ENCODE measurements at regions not wholly inside any gene's neighbourhood (a gene's known extent, or its start where the extent isn't known, plus 50 kb on each side); places are given as distances from the start of the nearest gene placed in this dataset.

DNA sequence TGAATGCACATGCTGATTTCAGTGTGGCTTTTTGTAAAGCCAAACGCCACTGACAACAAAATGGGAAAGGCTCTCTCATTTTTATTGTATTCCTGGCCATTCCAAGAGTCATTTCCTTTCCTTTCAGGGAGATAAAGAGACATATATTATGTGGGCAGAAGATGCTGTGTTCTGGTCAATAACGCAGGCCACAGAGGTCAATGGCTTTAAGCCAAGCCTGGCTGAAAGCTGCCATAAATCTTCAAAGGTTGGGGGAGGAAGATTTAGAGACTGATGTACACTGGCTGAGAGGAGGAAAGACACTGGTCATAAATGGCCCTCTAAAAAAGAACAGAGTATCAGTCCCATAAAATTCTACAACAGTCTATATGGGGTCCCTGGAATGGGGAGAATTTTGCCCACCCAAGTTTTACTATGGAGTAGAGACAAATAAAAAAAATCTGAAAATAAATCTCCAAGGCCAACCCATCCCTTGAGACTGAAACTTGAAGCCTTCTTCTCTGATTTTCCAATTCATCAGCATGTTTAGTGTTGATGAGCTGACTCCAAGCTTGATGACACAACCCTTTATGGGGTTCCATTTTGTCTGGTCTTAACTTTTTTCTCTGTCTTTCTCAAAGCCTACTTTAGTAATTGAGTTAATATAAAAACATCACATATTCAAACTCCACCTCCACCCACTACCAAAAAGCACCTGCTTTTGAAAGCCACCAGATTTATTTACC is 152.1 kb upstream of the SLC24A2 start:
- Mint-ChIP-seq H3K36me3 (ENCODE audit: low read depth) (no peaks in the 10 kb centered on the region), H3K27ac (no peak overlapping the region), H3K9me3 (no peaks in the 10 kb centered on the region), H3K4me3 (no peak overlapping the region), H3K4me1 (ENCODE audit: low read depth) (no peaks in the 10 kb centered on the region), H3K27me3 (peaks cover 16% of the 10 kb centered on the region)
- ChIA-PET POLR2A (no interaction called here), CTCF (no interaction called here)
- no peak overlapping the region for H3K4me3 ChIP-seq (ENCODE audit: low read length)
- no peaks in the 10 kb centered on the region for H3K27me3 ChIP-seq (ENCODE audit: control insufficient read depth in 1 of 2, insufficient read depth in 2 of 2, low read length in 2 of 2)
- no peak overlapping the region for H3K27ac ChIP-seq (ENCODE audit: low read depth in 1 of 2, low read length in 2 of 2)
- H3K9me3 ChIP-seq (ENCODE audit: control insufficient read depth in 1 of 2, insufficient read depth in 1 of 2, low read length in 2 of 2): no peaks in the 10 kb centered on the region
- H3K36me3 ChIP-seq (ENCODE audit: insufficient read depth, low read length): no peaks in the 10 kb centered on the region
- no peak for ATAC-seq (ENCODE audit: poor library complexity)
- TF ChIP-seq, protein P1, sequence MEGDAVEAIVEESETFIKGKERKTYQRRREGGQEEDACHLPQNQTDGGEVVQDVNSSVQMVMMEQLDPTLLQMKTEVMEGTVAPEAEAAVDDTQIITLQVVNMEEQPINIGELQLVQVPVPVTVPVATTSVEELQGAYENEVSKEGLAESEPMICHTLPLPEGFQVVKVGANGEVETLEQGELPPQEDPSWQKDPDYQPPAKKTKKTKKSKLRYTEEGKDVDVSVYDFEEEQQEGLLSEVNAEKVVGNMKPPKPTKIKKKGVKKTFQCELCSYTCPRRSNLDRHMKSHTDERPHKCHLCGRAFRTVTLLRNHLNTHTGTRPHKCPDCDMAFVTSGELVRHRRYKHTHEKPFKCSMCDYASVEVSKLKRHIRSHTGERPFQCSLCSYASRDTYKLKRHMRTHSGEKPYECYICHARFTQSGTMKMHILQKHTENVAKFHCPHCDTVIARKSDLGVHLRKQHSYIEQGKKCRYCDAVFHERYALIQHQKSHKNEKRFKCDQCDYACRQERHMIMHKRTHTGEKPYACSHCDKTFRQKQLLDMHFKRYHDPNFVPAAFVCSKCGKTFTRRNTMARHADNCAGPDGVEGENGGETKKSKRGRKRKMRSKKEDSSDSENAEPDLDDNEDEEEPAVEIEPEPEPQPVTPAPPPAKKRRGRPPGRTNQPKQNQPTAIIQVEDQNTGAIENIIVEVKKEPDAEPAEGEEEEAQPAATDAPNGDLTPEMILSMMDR (IDR thresholded peaks at IDR 0.05): no peak
- no peak for DNase-seq
- H3K4me1 ChIP-seq (ENCODE audit: insufficient read depth, low read length): no peaks in the 10 kb centered on the region
- intact Hi-C loops (cut with DNase I, micrococcal nuclease): no loop called here

DNA sequence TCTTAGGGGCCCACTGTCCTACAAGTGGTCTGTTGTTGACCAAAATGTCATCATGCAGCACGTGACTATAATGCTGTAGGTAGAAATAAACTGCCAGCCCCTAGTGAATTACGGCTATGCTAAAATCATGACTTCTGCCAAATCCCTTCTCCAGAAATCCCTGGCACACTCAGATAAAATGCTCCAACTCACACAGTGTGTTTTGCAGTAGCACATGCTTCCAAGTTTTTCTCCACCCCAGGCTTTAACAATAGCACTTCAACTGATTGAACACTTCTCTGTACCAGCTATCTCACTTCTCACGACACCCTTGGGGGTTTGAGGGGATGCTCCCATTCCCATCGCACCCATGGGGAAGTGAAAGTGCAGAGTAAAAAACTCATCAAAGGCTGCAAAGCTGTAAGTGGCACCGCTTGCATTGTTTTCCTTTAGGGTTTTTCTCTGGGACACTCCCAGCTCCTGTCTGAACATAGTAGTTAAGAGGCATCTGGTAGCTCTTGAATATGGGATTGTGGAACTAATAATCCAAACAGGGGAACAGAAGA is 151.0 kb upstream of the SLC24A2 start:
- H3K4me1 Mint-ChIP-seq (ENCODE audit: low read depth): no peaks in the 10 kb centered on the region
- H3K4me3 Mint-ChIP-seq: no peak overlapping the region
- no peaks in the 10 kb centered on the region for H3K36me3 Mint-ChIP-seq (ENCODE audit: low read depth)
- no peak overlapping the region for H3K27ac Mint-ChIP-seq
- Histone ChIP-seq H3K9me3 (ENCODE audit: control insufficient read depth in 1 of 2, insufficient read depth in 1 of 2, low read length in 2 of 2) (no peaks in the 10 kb centered on the region), H3K27ac (ENCODE audit: low read depth in 1 of 2, low read length in 2 of 2) (no peak overlapping the region), H3K27me3 (ENCODE audit: control insufficient read depth in 1 of 2, insufficient read depth in 2 of 2, low read length in 2 of 2) (no peaks in the 10 kb centered on the region), H3K4me3 (ENCODE audit: low read length) (no peak overlapping the region), H3K36me3 (ENCODE audit: insufficient read depth, low read length) (no peaks in the 10 kb centered on the region), H3K4me1 (ENCODE audit: insufficient read depth, low read length) (no peaks in the 10 kb centered on the region)
- POLR2A ChIA-PET: no interaction called here
- no peaks in the 10 kb centered on the region for H3K9me3 Mint-ChIP-seq
- CTCF ChIA-PET: no interaction called here
- TF ChIP-seq, protein P1 (IDR thresholded peaks at IDR 0.05): no peak
- DNase-seq: no peak
- peaks cover 25% of the 10 kb centered on the region for H3K27me3 Mint-ChIP-seq
- intact Hi-C loops (cut with DNase I, micrococcal nuclease): no loop called here
- no peak for ATAC-seq (ENCODE audit: poor library complexity)

- intact Hi-C loops (cut with DNase I, micrococcal nuclease): no loop called here
- Mint-ChIP-seq H3K4me3 (no peak overlapping the region), H3K27me3 (peaks cover 30% of the 10 kb centered on the region), H3K27ac (no peak overlapping the region), H3K36me3 (ENCODE audit: low read depth) (no peaks in the 10 kb centered on the region), H3K4me1 (ENCODE audit: low read depth) (peaks cover under 1% of the 10 kb centered on the region), H3K9me3 (no peaks in the 10 kb centered on the region)
- TF ChIP-seq, protein P1 (IDR thresholded peaks at IDR 0.05): no peak
- peaks cover 6% of the 10 kb centered on the region for H3K4me1 ChIP-seq (ENCODE audit: insufficient read depth, low read length)
- no peaks in the 10 kb centered on the region for H3K9me3 ChIP-seq (ENCODE audit: control insufficient read depth in 1 of 2, insufficient read depth in 1 of 2, low read length in 2 of 2)
- no peak for DNase-seq
- ChIA-PET CTCF (no interaction called here), POLR2A (no interaction called here)
- no peak overlapping the region for H3K4me3 ChIP-seq (ENCODE audit: low read length)
- H3K36me3 ChIP-seq (ENCODE audit: insufficient read depth, low read length): no peaks in the 10 kb centered on the region
- no peak for ATAC-seq (ENCODE audit: poor library complexity)
- peaks cover 1 to 5% of the 10 kb centered on the region in 2 experiments for H3K27me3 ChIP-seq (ENCODE audit: control insufficient read depth in 1 of 2, insufficient read depth in 2 of 2, low read length in 2 of 2)
- no peak overlapping the region for H3K27ac ChIP-seq (ENCODE audit: low read depth in 1 of 2, low read length in 2 of 2)
These were observed 150.3 kb upstream of the SLC24A2 start for GRCh38 chr9:19938990-19939733.
